C1 segment of cervical spinal cord (tissue), 14 donors: ENCODE measurements at regions not wholly inside any gene's neighbourhood (a gene's known extent, or its start where the extent isn't known, plus 50 kb on each side); places are given as distances from the start of the nearest gene placed in this dataset.

ENCODE experiments used
- DNase-seq, 14 donors: peaks; one replicate each; lab custom pipeline; 2025; lab: John Stamatoyannopoulos, UW

GRCh38 chr14:53520078-53520928, 367.2 kb upstream of the DDHD1 start:
- no peak for DNase-seq

GRCh38 chr14:53519137-53519536, 366.0 kb upstream of the DDHD1 start:
- no peak for DNase-seq

- no peak for DNase-seq
These were observed 364.3 kb upstream of the DDHD1 start for GRCh38 chr14:53517270-53517960.

- DNase-seq = no peak
These were observed 363.2 kb upstream of the DDHD1 start for GRCh38 chr14:53516261-53516774.

- no peak for DNase-seq
These were observed 362.2 kb upstream of the DDHD1 start for GRCh38 chr14:53515276-53515675.

GRCh38 chr14:53514197-53514596, 361.1 kb upstream of the DDHD1 start:
- no peak for DNase-seq

- DNase-seq = no peak
These were observed 357.3 kb upstream of the DDHD1 start for GRCh38 chr14:53510281-53510912.

- peak in 7 of 14 donors; percentile 6 to 63 (median 13) for DNase-seq
These were observed 356.4 kb upstream of the DDHD1 start for GRCh38 chr14:53509276-53510244.

- DNase-seq = no peak
These were observed 348.5 kb upstream of the DDHD1 start for GRCh38 chr14:53501361-53502211.

GRCh38 chr14:53500191-53500590, 347.1 kb upstream of the DDHD1 start:
- DNase-seq = no peak

- no peak for DNase-seq
These were observed 343.5 kb upstream of the DDHD1 start for GRCh38 chr14:53496668-53497067.

GRCh38 chr14:53495846-53496343, 342.8 kb upstream of the DDHD1 start:
- no peak for DNase-seq

GRCh38 chr14:53494587-53494986, 341.5 kb upstream of the DDHD1 start:
- no peak for DNase-seq

GRCh38 chr14:53493860-53494259, 340.7 kb upstream of the DDHD1 start:
- DNase-seq = no peak

GRCh38 chr14:53493320-53493719, 340.2 kb upstream of the DDHD1 start:
- DNase-seq = no peak

- DNase-seq = no peak
These were observed 338.8 kb upstream of the DDHD1 start for GRCh38 chr14:53491884-53492277.

GRCh38 chr14:53491256-53491883, 338.2 kb upstream of the DDHD1 start:
- no peak for DNase-seq

- no peak for DNase-seq
These were observed 325.1 kb upstream of the DDHD1 start for GRCh38 chr14:53478174-53478573.

GRCh38 chr14:53473480-53473879, 320.4 kb upstream of the DDHD1 start:
- DNase-seq = no peak
